ENCODE measurements at regions not wholly inside any gene's neighbourhood (a gene's known extent, or its start where the extent isn't known, plus 50 kb on each side); places are given as distances from the start of the nearest gene placed in this dataset.
"Not testable (repeated sequence)": the region's sequence is repeated elsewhere in the genome, so short reads cannot be mapped to it uniquely, and the experiment has no call there.

DNA sequence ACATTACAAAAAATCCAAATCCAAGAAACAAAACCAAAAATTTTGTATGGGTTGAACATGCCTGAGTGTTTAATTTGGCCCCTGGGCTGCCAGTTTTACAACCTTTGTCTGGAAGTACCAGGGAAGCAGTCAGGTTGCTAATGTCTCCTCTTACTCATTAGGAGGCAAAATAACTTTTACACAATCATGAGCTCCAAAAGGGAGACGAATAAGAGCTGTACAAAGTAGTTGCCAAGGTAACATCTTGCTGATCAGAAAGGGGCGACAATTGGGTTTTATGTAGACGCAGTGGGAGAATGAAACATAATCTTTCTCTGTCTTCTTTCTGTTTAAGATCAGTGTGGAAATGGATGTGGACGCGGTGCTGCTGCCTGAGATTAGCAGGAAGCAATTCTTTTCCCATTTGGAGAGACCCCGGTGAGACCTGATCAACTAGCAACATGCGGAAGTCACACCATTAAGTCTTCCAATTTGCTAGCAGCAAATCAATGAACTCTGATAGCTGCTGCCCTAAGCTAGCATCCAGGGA, 90.7 kb upstream of the IGFBP7 start:
- intact Hi-C loops (cut with DNase I) = no loop called here
- ATAC-seq (no peak), DNase-seq (no peak)

DNA sequence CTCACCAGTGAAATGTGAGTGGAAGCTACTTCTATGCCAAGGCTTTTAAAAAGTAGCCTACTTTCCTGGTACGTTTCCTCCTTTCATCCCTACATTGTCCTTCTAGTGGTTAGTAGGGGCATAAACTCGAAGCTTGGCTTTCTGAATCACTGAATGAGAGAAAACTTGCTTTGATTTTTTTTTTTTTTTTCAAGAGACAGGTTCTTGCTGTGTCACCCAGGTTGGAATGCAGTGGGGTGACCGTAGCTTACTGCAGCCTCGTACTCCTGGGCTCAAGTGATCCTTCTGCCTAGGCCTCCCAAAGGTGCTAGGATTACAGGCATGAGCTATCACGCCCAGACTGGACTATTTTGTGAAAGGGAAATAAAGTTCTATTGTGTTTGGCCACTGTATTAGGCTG, 89.1 kb upstream of the IGFBP7 start:
- DNase-seq (no peak), ATAC-seq (no peak)
- intact Hi-C loops (cut with DNase I) = no loop called here

DNA sequence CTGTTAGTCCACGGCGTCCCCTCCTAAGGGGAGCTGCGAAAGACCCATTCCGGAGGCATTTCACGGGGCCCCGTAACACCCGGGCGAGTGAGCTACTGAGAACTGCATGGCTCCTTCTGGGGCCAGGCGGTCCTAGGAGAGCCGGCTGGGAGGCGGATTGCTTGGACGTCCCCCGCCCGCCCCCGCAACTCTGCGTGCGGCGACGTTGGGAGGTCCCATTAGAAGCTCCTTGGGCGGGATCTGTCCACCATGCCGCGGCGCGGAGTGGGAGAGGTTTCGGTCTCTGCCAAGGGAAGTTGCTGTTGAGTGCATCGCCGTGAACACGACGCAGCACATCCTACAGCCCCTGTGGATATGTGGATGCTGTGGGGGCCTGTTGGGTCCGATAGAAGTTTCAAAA, 85.4 kb upstream of the IGFBP7 start:
- ATAC-seq = no peak
- intact Hi-C loops (cut with DNase I) = no loop called here

DNA sequence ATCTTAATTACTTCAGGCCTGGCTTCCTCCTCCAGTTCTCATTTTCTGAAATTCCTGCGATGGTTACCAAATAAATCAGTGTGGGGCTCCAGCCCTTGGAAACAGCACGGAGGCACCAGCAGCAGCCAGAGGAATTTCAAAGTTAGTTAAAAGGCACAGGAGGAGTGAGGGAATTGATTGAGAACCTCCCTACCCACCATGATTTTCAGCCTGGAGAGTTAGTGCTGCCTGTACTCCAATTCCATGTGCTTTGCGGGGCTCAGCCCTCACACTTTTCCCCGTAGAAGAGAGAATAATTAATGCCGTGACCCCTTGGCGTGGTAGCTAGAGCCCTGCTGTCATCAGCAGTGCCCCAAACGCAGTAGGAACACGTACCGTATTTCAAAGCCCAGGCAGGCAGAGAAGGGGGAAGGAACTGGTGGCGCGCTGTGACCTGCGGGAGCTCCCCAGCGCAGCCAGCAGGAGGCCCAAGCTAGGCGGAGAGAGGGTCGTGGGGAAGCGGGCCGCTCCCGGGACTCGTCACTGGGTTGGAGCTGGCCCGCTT, 84.0 kb upstream of the IGFBP7 start:
- no peak for DNase-seq
- intact Hi-C loops (cut with DNase I) = no loop called here
- peak in 1 of 2 donors; percentile 21 for ATAC-seq

More for the DNA sequence above, 85.4 kb upstream of the IGFBP7 start:
- no peak for DNase-seq

DNA sequence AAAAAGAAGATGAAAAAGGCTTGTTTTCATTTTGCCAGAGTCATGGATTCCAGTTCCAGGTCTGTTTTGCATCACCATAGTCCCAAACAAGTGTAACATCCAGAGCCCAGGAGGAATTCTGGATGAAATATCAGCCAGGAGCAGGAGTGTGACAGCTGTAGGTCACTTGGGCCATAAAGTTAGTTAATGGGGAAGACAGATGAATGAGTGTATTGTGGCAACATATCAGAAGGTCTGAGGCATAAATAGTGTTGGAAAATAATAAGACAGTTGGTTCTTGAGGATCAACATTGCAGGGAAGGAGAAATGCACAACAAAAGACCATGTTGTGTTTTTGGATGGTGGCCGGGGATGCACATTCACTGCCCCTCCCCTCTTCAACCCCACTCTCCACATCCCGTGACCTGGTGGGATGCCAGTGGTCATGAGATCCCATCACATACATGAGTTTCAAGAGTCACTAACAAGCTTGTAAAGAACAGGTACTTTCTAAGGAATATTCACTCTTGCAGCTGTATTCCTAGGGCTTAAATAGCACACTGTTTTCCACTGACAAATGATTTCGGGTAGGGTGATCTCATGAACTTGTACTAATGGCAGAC, 83.1 kb upstream of the IGFBP7 start:
- ATAC-seq (no peak), DNase-seq (no peak)
- intact Hi-C loops (cut with DNase I) = no loop called here

DNA sequence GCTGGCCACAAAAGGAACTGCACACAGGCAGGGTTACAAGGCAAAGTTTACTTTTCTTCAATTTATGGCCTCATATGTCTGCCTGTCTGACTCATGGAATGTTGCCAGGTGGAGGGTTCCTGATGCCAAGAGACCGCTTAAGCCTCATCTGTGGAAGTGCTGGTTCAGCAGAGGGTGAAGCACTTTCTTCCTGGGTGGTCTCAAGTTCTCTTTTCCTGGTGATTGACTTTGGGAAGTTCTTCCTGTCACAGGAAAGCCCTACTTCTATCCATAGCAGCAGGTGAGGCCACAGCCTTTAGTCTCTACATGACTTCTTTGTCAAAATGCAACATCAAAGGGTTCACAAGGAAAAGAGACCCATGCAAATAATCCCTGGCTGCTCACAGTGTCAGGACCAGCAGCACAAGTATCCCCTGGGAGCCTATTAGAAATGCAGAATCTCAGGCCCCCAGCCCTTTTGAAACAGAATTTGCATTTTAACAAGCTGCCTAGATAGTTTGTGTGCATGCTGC, 81.4 kb upstream of the IGFBP7 start:
- intact Hi-C loops (cut with DNase I) = no loop called here
- DNase-seq (no peak), ATAC-seq (no peak)

DNA sequence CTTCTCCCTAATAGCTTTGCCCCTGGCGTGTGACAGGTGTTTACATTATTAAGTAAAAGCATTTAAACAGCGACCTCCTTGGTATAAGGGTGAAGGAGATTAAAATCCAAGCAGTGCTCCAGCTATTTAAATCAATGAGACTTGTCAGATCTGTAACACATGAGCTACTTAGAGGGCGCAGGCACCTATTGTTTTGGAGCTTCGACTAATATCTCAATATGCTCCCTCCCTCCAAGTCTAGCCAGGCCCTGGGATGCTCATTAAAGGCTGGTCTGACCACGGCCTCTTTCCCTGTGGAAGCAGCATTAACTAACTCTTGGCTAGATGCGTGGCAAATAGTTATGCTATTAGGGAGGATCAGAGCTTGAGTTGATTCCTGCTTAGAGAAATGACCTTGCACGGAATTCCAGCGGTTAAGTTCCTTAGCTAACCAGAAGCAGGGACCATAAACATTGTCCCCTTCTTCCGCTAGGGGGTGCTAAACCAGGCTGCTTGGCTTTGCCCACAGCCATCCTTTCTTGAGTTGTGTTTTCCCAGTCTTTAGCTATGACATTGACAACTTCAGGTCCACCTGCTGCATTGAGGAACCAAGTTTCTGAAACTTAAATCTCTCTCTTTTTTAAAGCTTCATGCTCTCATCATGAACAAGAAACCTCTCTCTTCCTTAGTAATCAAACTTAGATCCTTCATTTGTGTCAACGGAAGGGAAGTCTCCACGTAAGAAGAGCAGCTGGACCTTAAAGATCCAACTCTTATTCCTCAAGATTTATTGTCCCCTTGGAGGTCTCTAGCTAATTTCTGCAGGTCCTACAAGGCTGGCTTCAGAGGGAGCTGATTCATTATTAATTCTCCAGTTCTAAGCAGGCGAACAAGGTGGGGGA, 80.7 kb upstream of the IGFBP7 start:
- no peak for DNase-seq
- no peak for ATAC-seq
- intact Hi-C loops (cut with DNase I) = no loop called here

DNA sequence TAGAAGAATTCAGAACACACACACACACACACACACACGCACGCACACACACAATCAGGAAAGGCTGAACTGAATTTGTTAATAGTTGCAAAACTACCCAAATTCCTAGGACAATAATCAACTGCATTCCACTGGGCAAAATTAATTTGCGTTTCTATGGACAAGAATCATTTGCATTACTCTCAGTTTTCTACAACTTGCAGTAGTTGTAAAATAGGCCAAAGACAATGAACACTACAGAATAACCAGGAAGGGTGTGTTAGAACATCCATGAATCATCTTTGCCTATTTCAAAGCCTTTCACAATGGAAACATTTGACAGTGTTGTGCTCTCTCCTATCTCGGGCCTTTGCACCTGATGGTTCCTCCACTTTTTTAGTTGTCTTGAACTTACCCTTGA, 77.1 kb upstream of the IGFBP7 start:
- intact Hi-C loops (cut with DNase I) = no loop called here
- no peak for DNase-seq
- ATAC-seq = no peak

DNA sequence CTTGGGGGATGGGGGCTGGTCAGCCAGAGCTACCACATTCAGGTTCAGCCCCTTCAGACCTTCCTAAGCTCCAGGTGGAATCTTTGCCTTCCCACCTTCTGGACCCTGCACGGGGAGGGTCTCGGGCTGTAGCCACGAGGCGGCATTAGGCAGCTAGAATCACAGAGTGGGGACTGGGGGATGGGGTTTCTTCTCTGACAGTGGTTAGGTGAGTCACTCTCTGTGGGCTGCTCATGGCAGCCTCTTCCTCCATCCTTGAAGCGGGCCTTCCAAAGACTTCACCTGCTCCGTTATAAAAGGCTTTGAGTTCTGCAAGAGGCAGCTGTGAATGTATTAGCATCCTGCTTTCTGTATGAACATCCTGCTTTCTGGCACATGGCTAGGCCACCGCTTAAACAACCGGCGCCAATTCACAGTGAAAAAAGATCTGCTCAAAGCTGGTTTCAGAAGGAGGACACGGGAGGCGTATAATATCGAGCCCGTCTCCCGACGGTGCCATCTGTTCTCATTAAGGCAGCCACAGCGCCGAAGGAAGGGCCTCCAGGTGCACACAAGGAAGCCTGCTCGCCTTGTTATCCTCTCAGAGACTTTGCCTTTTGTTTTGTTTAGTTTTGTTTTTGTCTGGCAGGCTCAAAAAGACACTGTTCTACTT, 74.3 kb upstream of the IGFBP7 start:
- ATAC-seq (no peak), DNase-seq (no peak)
- intact Hi-C loops (cut with DNase I) = no loop called here

DNA sequence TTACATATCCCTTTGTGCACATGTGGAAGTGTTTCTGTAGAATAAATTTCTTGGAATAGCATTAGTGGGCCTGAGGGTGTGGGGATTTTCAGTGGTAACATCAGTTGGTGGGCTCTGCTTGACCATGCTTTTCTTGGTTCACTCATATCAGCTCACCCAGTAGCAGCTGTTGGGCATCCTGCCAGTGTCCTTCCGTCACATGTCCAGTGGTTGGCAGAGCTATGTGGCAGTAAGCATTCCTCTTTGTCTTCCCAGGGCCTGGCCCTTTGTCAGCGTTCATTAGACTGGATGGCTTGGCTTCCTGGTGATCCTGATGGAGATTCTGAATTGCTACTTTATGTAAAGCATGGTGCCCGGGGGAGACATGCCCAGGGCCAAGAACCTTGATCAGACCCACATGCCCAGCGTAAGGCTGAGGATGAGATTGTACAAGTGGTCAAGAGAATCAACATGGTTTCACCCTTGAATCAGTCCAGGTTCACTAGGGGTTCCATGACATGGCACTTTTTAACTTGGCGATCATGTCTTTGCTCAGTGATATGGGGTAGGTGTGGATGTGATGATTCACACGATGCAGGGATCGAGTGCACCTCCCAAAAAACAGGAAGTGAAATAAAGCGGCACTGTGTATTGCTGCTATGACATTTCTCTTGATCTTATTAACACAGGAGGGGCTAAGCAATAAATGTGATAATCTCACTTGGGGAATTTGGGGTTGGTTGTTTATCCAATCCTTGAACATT, 72.1 kb upstream of the IGFBP7 start:
- intact Hi-C loops (cut with DNase I) = no loop called here
- peak; percentile 62 for DNase-seq
- ATAC-seq = peak; percentile 53 to 86

DNA sequence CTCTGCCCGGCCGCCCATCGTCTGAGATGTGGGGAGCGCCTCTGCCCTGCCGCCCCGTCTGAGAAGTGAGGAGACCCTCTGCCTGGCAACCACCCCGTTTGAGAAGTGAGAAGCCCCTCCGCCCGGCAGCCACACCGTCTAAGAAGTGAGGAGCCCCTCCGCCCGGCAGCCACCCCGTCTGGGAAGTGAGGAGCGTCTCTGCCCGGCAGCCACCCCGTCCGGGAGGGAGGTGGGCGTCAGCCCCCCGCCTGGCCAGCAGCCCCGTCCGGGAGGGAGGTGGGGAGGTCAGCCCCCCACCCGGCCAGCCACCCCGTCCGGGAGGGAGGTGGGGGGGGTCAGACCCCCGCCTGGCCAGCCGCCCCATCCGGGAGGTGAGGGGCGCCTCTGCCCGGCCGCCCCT, 63.0 kb upstream of the IGFBP7 start:
- intact Hi-C loops (cut with DNase I); DNase-seq; ATAC-seq: not testable (repeated sequence)

DNA sequence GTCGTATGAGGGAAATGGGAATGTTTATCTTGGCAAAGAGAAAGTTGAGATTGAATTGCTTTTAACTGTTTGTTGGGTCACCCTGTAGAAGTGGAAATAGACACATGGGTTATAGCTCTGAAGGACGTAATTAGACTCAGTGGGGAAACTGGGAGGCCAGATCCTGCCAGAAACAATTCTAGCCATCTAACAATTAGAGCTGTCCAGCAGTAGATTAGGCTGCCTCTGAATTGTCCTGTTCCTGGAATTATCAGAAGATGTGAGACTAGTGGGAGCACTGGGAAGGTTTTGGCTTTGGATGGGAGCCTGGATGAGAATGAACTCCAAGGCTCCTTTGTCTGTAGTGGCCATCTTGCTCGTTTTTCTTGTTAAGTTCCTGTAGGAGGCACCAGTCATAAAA, 61.9 kb upstream of the IGFBP7 start:
- no peak for ATAC-seq
- DNase-seq = no peak
- intact Hi-C loops (cut with DNase I) = no loop called here

DNA sequence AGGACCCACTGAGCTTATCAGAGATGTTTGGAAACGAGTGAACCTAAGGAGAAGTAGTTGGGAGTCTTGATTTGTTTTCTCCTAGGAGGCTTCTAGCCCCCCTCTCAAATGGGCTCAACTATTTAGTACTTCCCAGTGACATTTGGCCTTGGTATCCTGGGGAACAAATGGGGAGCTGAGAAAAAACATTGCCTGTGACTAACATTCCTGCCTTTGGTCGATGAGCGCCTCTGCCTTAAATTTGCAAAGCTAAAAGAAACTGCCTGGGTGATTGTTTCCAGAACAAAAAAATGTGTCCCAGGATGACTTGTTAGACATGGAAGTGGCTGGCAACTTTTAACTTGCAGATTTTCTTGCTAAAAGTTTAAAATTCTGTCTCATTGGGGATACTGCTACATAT, 58.8 kb upstream of the IGFBP7 start:
- no peak for DNase-seq
- intact Hi-C loops (cut with DNase I) = loop anchor here in 1 of 2 donors (10.0 kb wide), 1 partner anchor 134 kb away; no protein-coding TSS in a partner anchor
- ATAC-seq = no peak

DNA sequence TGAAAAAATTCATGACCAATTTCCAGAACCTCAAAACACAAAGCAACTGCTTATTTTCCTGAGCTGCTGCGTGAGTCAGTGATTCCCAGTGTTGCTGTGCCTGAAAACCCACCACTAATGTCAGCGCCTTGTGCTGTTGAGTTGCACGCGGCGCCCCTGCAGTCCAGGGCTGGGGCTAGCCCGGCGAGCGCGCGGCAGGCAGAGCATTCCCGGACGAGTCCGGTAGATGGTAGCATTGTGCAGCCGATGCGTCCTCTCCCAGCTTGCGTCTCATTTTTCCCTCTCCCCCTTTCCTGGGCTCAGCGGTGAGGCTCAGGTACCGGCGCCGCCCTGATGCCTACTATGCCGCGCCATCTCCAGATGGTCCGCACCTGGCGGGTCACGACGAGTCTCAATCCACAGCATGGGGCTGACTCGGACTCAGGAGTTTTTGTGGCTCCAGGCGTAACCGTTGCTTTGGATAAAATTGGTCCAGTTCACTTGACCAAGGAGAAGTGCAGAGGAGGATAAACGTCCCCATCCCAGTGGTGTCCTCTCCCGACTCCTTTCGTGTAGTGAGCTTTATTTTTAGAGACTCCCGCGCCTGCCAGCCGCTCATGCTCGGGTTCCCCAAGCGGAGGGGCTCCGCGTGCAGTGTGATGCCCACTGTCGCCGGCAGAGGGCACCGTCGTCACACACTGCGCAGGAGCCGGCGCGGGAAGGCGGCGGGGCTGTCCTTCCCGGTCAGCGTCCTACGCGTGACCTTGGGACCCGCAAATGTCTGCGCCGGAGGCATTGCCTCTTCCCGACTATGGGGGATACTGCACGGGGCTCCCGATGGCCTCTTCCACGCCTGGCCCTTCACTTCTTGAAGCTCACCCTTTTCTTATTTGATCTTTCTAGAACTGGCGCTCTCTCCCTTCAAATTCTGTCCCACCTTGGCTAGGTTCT, 53.6 kb upstream of the IGFBP7 start:
- peak; percentile 98 for ATAC-seq
- intact Hi-C loops (cut with DNase I) = loop anchor here (2.0 to 10.0 kb wide), 3 partner anchors 126 to 263 kb away; no protein-coding TSS in a partner anchor
- peak; percentile 83 for DNase-seq

DNA sequence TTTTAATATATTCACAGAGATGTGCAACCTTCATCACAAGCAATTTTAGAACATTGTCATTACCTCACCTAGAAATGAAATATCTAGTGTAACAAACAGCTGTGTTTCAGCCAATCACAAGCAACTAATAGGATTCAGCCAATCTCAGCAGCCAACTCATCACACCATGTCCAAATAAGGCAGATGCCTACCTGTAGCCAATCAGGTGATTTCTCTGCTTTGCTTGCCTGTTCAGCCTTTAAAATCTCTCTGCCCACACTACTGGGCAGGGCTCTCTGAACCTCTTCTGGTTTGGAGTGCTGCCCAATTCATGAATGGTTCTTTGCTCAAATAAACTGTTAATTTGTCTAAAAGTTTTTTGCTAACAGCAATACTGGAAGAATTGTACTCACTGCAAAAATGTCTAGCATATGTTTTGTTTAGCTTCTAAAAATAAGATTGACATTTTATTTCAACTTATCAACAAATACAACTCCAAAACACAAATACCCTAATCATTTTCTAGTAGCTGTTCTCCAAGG, 52.4 kb upstream of the IGFBP7 start:
- intact Hi-C loops (cut with DNase I) = loop anchor here (5.0 to 10.0 kb wide), 2 partner anchors 125 to 128 kb away; no protein-coding TSS in a partner anchor
- no peak for ATAC-seq

More for the DNA sequence above, 52.4 kb upstream of the IGFBP7 start:
- DNase-seq = no peak

Data from left cardiac atrium (tissue), 4 donors.